DMS153 (cell line): ENCODE measurements at regions not wholly inside any gene's neighbourhood (a gene's known extent, or its start where the extent isn't known, plus 50 kb on each side); places are given as distances from the start of the nearest gene placed in this dataset.

Experiments
- DNase-seq: peaks from one replicate; lab custom pipeline; 2025; lab: John Stamatoyannopoulos, UW

- no peak for DNase-seq
Observed at GRCh38 chr12:90399357-90399756, 555.6 kb downstream of the CCER1 start.

- DNase-seq = no peak
Observed at GRCh38 chr12:90398285-90398836, 556.6 kb downstream of the CCER1 start.

GRCh38 chr12:90396556-90396955, 558.4 kb downstream of the CCER1 start:
- no peak for DNase-seq

- no peak for DNase-seq
Observed at GRCh38 chr12:90393652-90394051, 561.3 kb downstream of the CCER1 start.

GRCh38 chr12:90393089-90393488, 561.9 kb downstream of the CCER1 start:
- no peak for DNase-seq

GRCh38 chr12:90390947-90391346, 564.0 kb downstream of the CCER1 start:
- no peak for DNase-seq

- DNase-seq = no peak
Observed at GRCh38 chr12:90368081-90368480, 586.9 kb downstream of the CCER1 start.

GRCh38 chr12:90366286-90366685, 588.7 kb downstream of the CCER1 start:
- no peak for DNase-seq

- DNase-seq = no peak
Observed at GRCh38 chr12:90360300-90360699, 594.7 kb downstream of the CCER1 start.

- DNase-seq = no peak
Observed at GRCh38 chr12:90355711-90356355, 599.1 kb downstream of the CCER1 start.

- no peak for DNase-seq
Observed at GRCh38 chr12:90343966-90344365, 611.0 kb downstream of the CCER1 start.

- DNase-seq = no peak
Observed at GRCh38 chr12:90342081-90342480, 612.9 kb downstream of the CCER1 start.

GRCh38 chr12:90339837-90340236, 615.1 kb downstream of the CCER1 start:
- DNase-seq = no peak

- DNase-seq = no peak
Observed at GRCh38 chr12:90338365-90338764, 616.6 kb downstream of the CCER1 start.

GRCh38 chr12:90337018-90337417, 618.0 kb downstream of the CCER1 start:
- no peak for DNase-seq

- no peak for DNase-seq
Observed at GRCh38 chr12:90335566-90335965, 619.4 kb downstream of the CCER1 start.

GRCh38 chr12:90333939-90334338, 621.0 kb downstream of the CCER1 start:
- DNase-seq = no peak

- no peak for DNase-seq
Observed at GRCh38 chr12:90333424-90333823, 621.6 kb downstream of the CCER1 start.

- DNase-seq = no peak
Observed at GRCh38 chr12:90331821-90332220, 623.2 kb downstream of the CCER1 start.

GRCh38 chr12:90331262-90331661, 622.6 kb upstream of the ATP2B1 start:
- no peak for DNase-seq

- no peak for DNase-seq
Observed at GRCh38 chr12:90327793-90328743, 619.4 kb upstream of the ATP2B1 start.

- DNase-seq = no peak
Observed at GRCh38 chr12:90323217-90323616, 614.6 kb upstream of the ATP2B1 start.

GRCh38 chr12:90322006-90322405, 613.4 kb upstream of the ATP2B1 start:
- no peak for DNase-seq
